ENCODE measurements at regions not wholly inside any gene's neighbourhood (a gene's known extent, or its start where the extent isn't known, plus 50 kb on each side); places are given as distances from the start of the nearest gene placed in this dataset.
"Not testable (repeated sequence)": the region's sequence is repeated elsewhere in the genome, so short reads cannot be mapped to it uniquely, and the experiment has no call there.

DNA sequence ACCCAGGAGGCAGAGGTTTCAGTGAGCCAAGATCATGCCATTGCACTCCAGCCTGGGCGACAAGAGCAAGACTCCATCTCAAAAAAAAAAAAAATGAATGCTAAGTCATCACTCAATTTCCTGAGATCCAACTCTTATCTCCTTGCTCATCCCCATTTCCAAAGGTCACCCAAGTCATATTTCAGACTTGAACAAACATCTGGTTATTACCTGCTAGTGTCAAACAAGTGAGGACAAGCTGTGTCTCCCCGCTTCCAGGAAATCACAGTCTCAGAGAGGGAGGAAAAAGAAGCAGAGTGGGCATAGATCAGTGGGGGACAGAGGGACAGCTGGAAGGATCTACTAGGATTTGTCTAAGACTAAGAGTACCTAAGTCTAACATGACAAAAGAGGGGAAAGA lies 147.5 kb upstream of the FUNDC1 start:
- H3K4me1 Mint-ChIP-seq (ENCODE audit: low read depth) = no peaks in the 10 kb centered on the region
- H3K4me3 Mint-ChIP-seq (ENCODE audit: unreplicated experiment) = no peak overlapping the region
- TF ChIP-seq, protein P1, sequence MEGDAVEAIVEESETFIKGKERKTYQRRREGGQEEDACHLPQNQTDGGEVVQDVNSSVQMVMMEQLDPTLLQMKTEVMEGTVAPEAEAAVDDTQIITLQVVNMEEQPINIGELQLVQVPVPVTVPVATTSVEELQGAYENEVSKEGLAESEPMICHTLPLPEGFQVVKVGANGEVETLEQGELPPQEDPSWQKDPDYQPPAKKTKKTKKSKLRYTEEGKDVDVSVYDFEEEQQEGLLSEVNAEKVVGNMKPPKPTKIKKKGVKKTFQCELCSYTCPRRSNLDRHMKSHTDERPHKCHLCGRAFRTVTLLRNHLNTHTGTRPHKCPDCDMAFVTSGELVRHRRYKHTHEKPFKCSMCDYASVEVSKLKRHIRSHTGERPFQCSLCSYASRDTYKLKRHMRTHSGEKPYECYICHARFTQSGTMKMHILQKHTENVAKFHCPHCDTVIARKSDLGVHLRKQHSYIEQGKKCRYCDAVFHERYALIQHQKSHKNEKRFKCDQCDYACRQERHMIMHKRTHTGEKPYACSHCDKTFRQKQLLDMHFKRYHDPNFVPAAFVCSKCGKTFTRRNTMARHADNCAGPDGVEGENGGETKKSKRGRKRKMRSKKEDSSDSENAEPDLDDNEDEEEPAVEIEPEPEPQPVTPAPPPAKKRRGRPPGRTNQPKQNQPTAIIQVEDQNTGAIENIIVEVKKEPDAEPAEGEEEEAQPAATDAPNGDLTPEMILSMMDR (IDR thresholded peaks at IDR 0.05) = no peak

DNA sequence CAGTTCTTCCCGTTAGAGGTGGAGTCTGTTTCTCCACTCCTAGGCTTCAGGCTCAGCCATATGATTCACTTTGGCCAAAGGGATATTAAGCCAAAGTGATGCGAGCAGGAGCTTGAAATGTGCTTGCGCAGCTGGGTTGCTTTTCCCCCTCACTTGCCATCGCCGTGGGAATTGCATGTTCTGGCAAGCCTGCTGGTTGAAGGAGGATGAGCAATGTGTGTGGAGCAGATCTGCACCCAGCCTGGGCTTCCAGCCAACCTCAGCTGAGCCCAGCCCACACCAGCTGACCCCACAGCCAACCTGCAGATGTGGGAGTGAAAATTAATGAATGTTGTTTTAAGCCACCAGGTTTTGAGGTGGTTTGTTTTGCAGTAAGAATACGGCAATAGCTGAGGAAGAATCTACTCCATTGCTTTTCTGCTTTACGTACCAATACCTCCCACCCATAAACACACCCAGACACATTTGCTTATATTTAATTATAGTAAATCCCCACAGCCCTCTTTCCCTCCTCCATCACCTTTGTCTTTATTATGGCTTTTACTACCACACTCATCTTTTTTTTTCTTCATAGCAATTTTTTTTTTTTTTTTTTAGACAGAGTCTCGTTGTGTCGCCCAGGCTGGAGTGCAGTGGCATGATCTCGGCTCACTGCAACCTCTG lies 132.8 kb upstream of the FUNDC1 start:
- Mint-ChIP-seq H3K36me3 (ENCODE audit: low read depth) (no peaks in the 10 kb centered on the region), H3K4me1 (ENCODE audit: low read depth) (peaks cover 6% of the 10 kb centered on the region), H3K4me3 (ENCODE audit: unreplicated experiment) (no peak overlapping the region), H3K27me3 (ENCODE audit: low read depth) (no peaks in the 10 kb centered on the region), H3K27ac (ENCODE audit: unreplicated experiment) (peak overlapping the region; percentile 27), H3K9me3 (ENCODE audit: low read depth) (peaks cover 13% of the 10 kb centered on the region)
- DNase-seq (ENCODE audit: low spot score) = no peak
- TF ChIP-seq, protein P1 (IDR thresholded peaks at IDR 0.05) = no peak

More for the DNA sequence above, 147.5 kb upstream of the FUNDC1 start:
- H3K36me3 Mint-ChIP-seq (ENCODE audit: low read depth) = no peaks in the 10 kb centered on the region
- no peak overlapping the region for H3K27ac Mint-ChIP-seq (ENCODE audit: unreplicated experiment)
- no peaks in the 10 kb centered on the region for H3K27me3 Mint-ChIP-seq (ENCODE audit: low read depth)
- peaks cover 10% of the 10 kb centered on the region for H3K9me3 Mint-ChIP-seq (ENCODE audit: low read depth)
- no peak for DNase-seq (ENCODE audit: low spot score)

GRCh38 chrX:44674906-44675305 lies 132.2 kb upstream of the FUNDC1 start:
- Mint-ChIP-seq H3K27ac (ENCODE audit: unreplicated experiment) (no peak overlapping the region), H3K27me3 (ENCODE audit: low read depth) (no peaks in the 10 kb centered on the region), H3K36me3 (ENCODE audit: low read depth) (no peaks in the 10 kb centered on the region), H3K4me1 (ENCODE audit: low read depth) (peaks cover 6% of the 10 kb centered on the region), H3K9me3 (ENCODE audit: low read depth) (peaks cover 16% of the 10 kb centered on the region), H3K4me3 (ENCODE audit: unreplicated experiment) (no peak overlapping the region)
- no peak for DNase-seq (ENCODE audit: low spot score)
- TF ChIP-seq, protein P1 (IDR thresholded peaks at IDR 0.05) = no peak

DNA sequence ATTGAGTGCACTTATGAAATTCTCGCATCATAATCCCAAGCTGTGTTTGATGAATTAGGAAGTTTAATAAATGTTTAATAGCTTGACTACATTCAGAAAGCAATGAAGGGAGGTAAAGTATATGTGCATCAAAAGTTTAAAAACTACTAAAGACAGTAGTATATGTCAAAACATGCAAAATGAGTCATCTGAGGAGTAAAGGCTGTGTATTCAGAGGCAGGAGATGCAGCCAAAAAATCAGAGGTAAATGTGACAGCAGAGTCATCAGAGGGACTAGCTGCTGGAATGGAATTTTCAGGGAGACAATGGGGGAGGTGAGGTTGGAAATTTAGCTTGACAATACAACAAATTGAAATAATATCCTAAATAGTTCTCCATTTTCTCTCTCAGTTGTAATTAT lies 127.0 kb upstream of the FUNDC1 start:
- Mint-ChIP-seq H3K4me1 (ENCODE audit: low read depth) (no peaks in the 10 kb centered on the region), H3K4me3 (ENCODE audit: unreplicated experiment) (no peak overlapping the region), H3K9me3 (ENCODE audit: low read depth) (peaks cover 10% of the 10 kb centered on the region), H3K36me3 (ENCODE audit: low read depth) (no peaks in the 10 kb centered on the region), H3K27ac (ENCODE audit: unreplicated experiment) (no peak overlapping the region), H3K27me3 (ENCODE audit: low read depth) (no peaks in the 10 kb centered on the region)
- DNase-seq (ENCODE audit: low spot score) = no peak
- TF ChIP-seq, protein P1 (IDR thresholded peaks at IDR 0.05) = no peak

DNA sequence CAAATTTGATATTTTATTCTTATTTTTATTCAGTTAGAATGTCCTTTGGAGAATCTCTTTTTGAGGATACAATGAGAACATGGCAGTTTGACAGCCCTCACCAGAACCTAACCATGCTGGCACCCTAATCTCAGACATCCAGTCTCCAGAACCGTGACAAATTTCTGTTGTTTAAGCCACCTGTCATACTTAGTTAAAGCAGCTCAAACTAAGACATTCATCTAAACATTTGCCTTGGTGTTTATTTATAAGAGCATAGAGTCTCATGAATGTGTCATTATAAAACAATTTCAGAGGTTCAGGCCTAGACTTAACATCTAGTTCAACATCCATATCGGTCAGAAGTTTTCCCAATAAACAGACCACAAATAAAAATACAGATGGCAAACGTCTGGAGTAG lies 125.1 kb upstream of the FUNDC1 start:
- DNase-seq (ENCODE audit: low spot score) = no peak
- Mint-ChIP-seq H3K4me3 (ENCODE audit: unreplicated experiment) (no peak overlapping the region), H3K27ac (ENCODE audit: unreplicated experiment) (no peak overlapping the region), H3K36me3 (ENCODE audit: low read depth) (no peaks in the 10 kb centered on the region), H3K27me3 (ENCODE audit: low read depth) (no peaks in the 10 kb centered on the region), H3K4me1 (ENCODE audit: low read depth) (no peaks in the 10 kb centered on the region), H3K9me3 (ENCODE audit: low read depth) (peaks cover 15% of the 10 kb centered on the region)
- TF ChIP-seq, protein P1 (IDR thresholded peaks at IDR 0.05) = no peak

GRCh38 chrX:44657718-44658246 lies 115.1 kb upstream of the FUNDC1 start:
- DNase-seq (ENCODE audit: low spot score); H3K4me3 Mint-ChIP-seq (ENCODE audit: unreplicated experiment); H3K27me3 Mint-ChIP-seq (ENCODE audit: low read depth); H3K4me1 Mint-ChIP-seq (ENCODE audit: low read depth); H3K36me3 Mint-ChIP-seq (ENCODE audit: low read depth); H3K27ac Mint-ChIP-seq (ENCODE audit: unreplicated experiment): not testable (repeated sequence)
- peaks cover 10% of the 10 kb centered on the region for H3K9me3 Mint-ChIP-seq (ENCODE audit: low read depth)
